ENCODE measurements at regions not wholly inside any gene's neighbourhood (a gene's known extent, or its start where the extent isn't known, plus 50 kb on each side); places are given as distances from the start of the nearest gene placed in this dataset.

DNA sequence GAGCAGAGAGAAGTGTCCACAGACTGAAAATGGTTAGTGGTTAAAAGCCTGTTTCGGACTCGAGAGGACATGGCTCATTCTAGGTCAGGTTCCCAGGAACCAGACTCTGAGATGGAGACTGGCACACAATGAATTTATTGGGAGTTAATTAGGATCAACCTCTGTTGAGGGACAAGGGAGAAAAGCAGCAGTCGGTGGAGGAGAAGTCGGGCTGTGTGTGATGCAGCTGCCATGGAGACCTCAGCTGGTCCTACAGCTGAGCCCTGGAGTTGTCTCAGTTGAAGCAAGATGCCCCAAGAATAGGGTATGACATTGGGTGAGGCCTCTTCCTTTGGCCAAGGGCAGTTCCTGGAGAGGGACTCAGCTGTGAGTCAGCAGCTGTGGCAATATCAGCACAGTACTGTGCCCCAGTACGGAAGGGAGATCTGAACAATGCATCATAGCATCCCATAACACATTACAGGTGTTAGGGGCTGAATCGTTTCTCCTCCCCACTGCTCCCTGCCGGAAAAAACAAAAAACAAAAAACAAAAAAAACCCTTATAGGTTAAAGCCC lies 105.4 kb downstream of the ABHD5 start:
- TF ChIP-seq, protein P1, sequence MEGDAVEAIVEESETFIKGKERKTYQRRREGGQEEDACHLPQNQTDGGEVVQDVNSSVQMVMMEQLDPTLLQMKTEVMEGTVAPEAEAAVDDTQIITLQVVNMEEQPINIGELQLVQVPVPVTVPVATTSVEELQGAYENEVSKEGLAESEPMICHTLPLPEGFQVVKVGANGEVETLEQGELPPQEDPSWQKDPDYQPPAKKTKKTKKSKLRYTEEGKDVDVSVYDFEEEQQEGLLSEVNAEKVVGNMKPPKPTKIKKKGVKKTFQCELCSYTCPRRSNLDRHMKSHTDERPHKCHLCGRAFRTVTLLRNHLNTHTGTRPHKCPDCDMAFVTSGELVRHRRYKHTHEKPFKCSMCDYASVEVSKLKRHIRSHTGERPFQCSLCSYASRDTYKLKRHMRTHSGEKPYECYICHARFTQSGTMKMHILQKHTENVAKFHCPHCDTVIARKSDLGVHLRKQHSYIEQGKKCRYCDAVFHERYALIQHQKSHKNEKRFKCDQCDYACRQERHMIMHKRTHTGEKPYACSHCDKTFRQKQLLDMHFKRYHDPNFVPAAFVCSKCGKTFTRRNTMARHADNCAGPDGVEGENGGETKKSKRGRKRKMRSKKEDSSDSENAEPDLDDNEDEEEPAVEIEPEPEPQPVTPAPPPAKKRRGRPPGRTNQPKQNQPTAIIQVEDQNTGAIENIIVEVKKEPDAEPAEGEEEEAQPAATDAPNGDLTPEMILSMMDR (conservative IDR thresholded peaks at IDR 0.05 in 1 of 2, IDR thresholded peaks at IDR 0.05 in 1 of 2; ENCODE audit: extremely low read depth in 1 of 2, insufficient read depth in 1 of 2, low read depth in 1 of 2, low read length in 2 of 2), result no peak
- no peak for TF ChIP-seq EZH2 (IDR thresholded peaks at IDR 0.05; ENCODE audit: borderline replicate concordance, low read length)

Measured in mammary epithelial cell (primary cell).